Kidney (tissue), 13 donors: ENCODE measurements at regions not wholly inside any gene's neighbourhood (a gene's known extent, or its start where the extent isn't known, plus 50 kb on each side); places are given as distances from the start of the nearest gene placed in this dataset.

Experiments
- DNase-seq, 5 donors: peaks; one replicate each; pipeline ENCODE4 v3.0.0-alpha.2; 2013 to 2020
- FAIRE-seq: peaks from 2 replicates; lab custom pipeline; 2012; peaks lifted over from hg19 to GRCh38; lab: Jason Lieb, UNC
- H3K27ac ChIP-seq, 2 donors: one replicate each; pipeline ENCODE4 v1.7.0; 2013; ENCODE audit warnings: low read depth in 2 of 2, low read length in 2 of 2, inconsistent platforms in 1 of 2
- H3K27me3 ChIP-seq: one replicate; pipeline ENCODE4 v1.7.1; 2013; ENCODE audit warnings: low read length, inconsistent platforms; ENCODE audit not compliant: control insufficient read depth, insufficient read depth
- H3K36me3 ChIP-seq, 3 donors: one replicate each; pipeline versions ENCODE4 v1.7.0 to v1.7.1; 2013; ENCODE audit warnings: low read length in 3 of 3, control low read depth in 1 of 3, inconsistent platforms in 1 of 3; ENCODE audit not compliant: insufficient read depth in 3 of 3, control insufficient read depth in 2 of 3
- H3K4me1 ChIP-seq, 3 donors: one replicate each; pipeline versions ENCODE4 v1.7.0 to v1.7.1; 2013; ENCODE audit warnings: low read length in 3 of 3, inconsistent platforms in 1 of 3, low read depth in 1 of 3; ENCODE audit not compliant: control insufficient read depth in 2 of 3, insufficient read depth in 2 of 3
- H3K4me3 ChIP-seq, 3 donors: one replicate each; pipeline versions ENCODE4 v1.7.0 to v1.8.1; 2013; ENCODE audit warnings: low read length in 3 of 3, control low read depth in 1 of 3, inconsistent platforms in 1 of 3
- H3K9ac ChIP-seq, 3 donors: one replicate each; pipeline versions ENCODE4 v1.7.0 to v1.7.1; 2013; ENCODE audit warnings: low read length in 3 of 3, control low read depth in 1 of 3, inconsistent platforms in 1 of 3
- H3K9me3 ChIP-seq, 3 donors: one replicate each; pipeline versions ENCODE4 v1.7.0 to v1.7.1; 2013; ENCODE audit warnings: low read length in 3 of 3, control low read depth in 1 of 3, inconsistent platforms in 1 of 3; ENCODE audit not compliant: control insufficient read depth in 2 of 3, insufficient read depth in 1 of 3
- CTCF ChIP-seq: IDR thresholded peaks from 3 replicates; pipeline ENCODE4 v1.5.1; 2012; ENCODE audit warnings: mild to moderate bottlenecking, moderate library complexity, borderline replicate concordance; ENCODE audit not compliant: insufficient read depth; ENCODE audit errors: extremely low read depth
- intact Hi-C: fragments of 100-400 bp; cut with DNase I; formaldehyde crosslinking; loops from one replicate; pipeline ENCODE4 v1.11.1; 2022
- donor health status: control.
- donor health status: control.
- donor health status: control.
- donor health status: control.
- donor health status: control.
- donor health status: DM: yes; HTN: yes; CAD: no.
- donor health status: Normal renal cell carcinoma (clear cell type).

GRCh38 chr6:84511929-84512328 is 252.5 kb downstream of the TBX18 start:
- DNase-seq (no peak), FAIRE-seq (no peak)
- Histone ChIP-seq H3K27me3 (no peaks in the 10 kb centered on the region), H3K9ac (no peak overlapping the region), H3K36me3 (no peaks in the 10 kb centered on the region), H3K4me1 (no peaks in the 10 kb centered on the region), H3K9me3 (no peaks in the 10 kb centered on the region), H3K27ac (no peak overlapping the region), H3K4me3 (no peak overlapping the region)
- intact Hi-C loops, result no loop called here
- no peak for TF ChIP-seq CTCF

GRCh38 chr6:84508981-84509380 is 255.4 kb downstream of the TBX18 start:
- Histone ChIP-seq H3K27me3 (no peaks in the 10 kb centered on the region), H3K9ac (no peak overlapping the region), H3K9me3 (no peaks in the 10 kb centered on the region), H3K36me3 (no peaks in the 10 kb centered on the region), H3K27ac (no peak overlapping the region), H3K4me1 (no peaks in the 10 kb centered on the region), H3K4me3 (no peak overlapping the region)
- intact Hi-C loops, result no loop called here
- no peak for TF ChIP-seq CTCF
- FAIRE-seq, result no peak
- no peak for DNase-seq

GRCh38 chr6:84508334-84508733 is 256.1 kb downstream of the TBX18 start:
- Histone ChIP-seq H3K27me3 (no peaks in the 10 kb centered on the region), H3K9me3 (no peaks in the 10 kb centered on the region), H3K4me3 (no peak overlapping the region), H3K36me3 (no peaks in the 10 kb centered on the region), H3K9ac (no peak overlapping the region), H3K4me1 (no peaks in the 10 kb centered on the region), H3K27ac (no peak overlapping the region)
- intact Hi-C loops, result no loop called here
- FAIRE-seq, result no peak
- no peak for TF ChIP-seq CTCF
- DNase-seq, result no peak

GRCh38 chr6:84504025-84504424 is 260.4 kb downstream of the TBX18 start:
- H3K27me3 ChIP-seq, result no peaks in the 10 kb centered on the region
- no peaks in the 10 kb centered on the region for H3K4me1 ChIP-seq
- FAIRE-seq (no peak), DNase-seq (no peak)
- H3K4me3 ChIP-seq, result no peak overlapping the region
- intact Hi-C loops, result no loop called here
- TF ChIP-seq CTCF, result no peak
- no peak overlapping the region for H3K27ac ChIP-seq
- H3K9ac ChIP-seq, result no peak overlapping the region
- H3K36me3 ChIP-seq, result no peaks in the 10 kb centered on the region
- H3K9me3 ChIP-seq, result no peaks in the 10 kb centered on the region
